ENCODE measurements at regions not wholly inside any gene's neighbourhood (a gene's known extent, or its start where the extent isn't known, plus 50 kb on each side); places are given as distances from the start of the nearest gene placed in this dataset.

DNA sequence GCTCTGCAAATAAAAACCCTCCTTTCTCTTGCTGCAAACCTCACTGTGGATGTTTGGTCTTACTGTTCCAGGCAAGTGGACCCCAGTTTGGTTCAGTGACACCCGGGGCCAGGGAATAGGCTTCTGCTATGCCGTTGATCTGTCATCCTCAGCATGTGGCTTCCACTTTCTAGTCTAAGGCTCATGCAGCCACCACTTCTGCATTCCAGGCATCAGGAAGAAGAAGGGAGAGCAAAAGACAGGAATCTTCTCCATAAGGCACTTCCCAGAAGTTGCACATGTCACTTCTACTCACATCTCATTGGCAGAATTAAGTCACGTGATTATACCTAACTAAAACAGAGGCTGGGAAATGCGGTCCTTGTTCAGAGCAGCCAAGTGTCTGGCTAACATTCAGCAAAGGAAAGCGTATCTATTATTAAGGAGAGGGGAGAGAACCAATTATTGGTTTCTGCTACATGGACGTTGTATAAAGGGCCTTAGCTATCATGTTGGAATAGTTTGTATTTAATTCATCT, 173.6 kb upstream of the PFN2 start:
- Mint-ChIP-seq H3K27me3 (ENCODE audit: low read depth) (no peaks in the 10 kb centered on the region), H3K4me3 (no peak overlapping the region), H3K27ac (no peak overlapping the region), H3K36me3 (ENCODE audit: insufficient read depth in 1 of 3, low read depth in 3 of 3) (no peaks in the 10 kb centered on the region), H3K9me3 (no peaks in the 10 kb centered on the region), H3K4me1 (peaks cover 5 to 23% of the 10 kb centered on the region in 2 experiments)
- H3K79me1 ChIP-seq (ENCODE audit: insufficient read depth, low read depth, low read length, poor library complexity, severe bottlenecking) = no peaks in the 10 kb centered on the region
- H3K4me1 ChIP-seq (ENCODE audit: insufficient read depth, low read length) = no peaks in the 10 kb centered on the region
- no peaks in the 10 kb centered on the region for H3K79me2 ChIP-seq (ENCODE audit: insufficient read depth, low read length)
- H2BK20ac ChIP-seq (ENCODE audit: low read depth, low read length, poor library complexity, severe bottlenecking) = no peak overlapping the region
- H4K5ac ChIP-seq (ENCODE audit: insufficient read length, low read depth, low read length) = no peak overlapping the region
- DNase-seq = no peak
- no CpG with 5 or more reads among the region's 6 CpGs for WGBS (ENCODE audit: extremely low coverage, insufficient read length, low lambda C conversion rate)
- no peak overlapping the region for H2AFZ ChIP-seq (ENCODE audit: low read length)
- H3K56ac ChIP-seq (ENCODE audit: insufficient read length, low read depth, low read length) = no peak overlapping the region
- no peak overlapping the region for H3T11ph ChIP-seq (ENCODE audit: low read length)
- no peak overlapping the region for H3K18ac ChIP-seq (ENCODE audit: insufficient read length, low read depth, low read length)
- H2BK12ac ChIP-seq (ENCODE audit: insufficient read length, low read depth, low read length) = no peak overlapping the region
- no peaks in the 10 kb centered on the region for H3K27me3 ChIP-seq (ENCODE audit: insufficient read depth, low read length)
- H3K4me2 ChIP-seq (ENCODE audit: insufficient read depth, insufficient read length, low read length) = no peak overlapping the region
- no peak overlapping the region for H3K4ac ChIP-seq (ENCODE audit: low read depth, low read length)
- H4K91ac ChIP-seq (ENCODE audit: insufficient read length, low read depth, low read length) = no peak overlapping the region
- TF ChIP-seq, protein P1, sequence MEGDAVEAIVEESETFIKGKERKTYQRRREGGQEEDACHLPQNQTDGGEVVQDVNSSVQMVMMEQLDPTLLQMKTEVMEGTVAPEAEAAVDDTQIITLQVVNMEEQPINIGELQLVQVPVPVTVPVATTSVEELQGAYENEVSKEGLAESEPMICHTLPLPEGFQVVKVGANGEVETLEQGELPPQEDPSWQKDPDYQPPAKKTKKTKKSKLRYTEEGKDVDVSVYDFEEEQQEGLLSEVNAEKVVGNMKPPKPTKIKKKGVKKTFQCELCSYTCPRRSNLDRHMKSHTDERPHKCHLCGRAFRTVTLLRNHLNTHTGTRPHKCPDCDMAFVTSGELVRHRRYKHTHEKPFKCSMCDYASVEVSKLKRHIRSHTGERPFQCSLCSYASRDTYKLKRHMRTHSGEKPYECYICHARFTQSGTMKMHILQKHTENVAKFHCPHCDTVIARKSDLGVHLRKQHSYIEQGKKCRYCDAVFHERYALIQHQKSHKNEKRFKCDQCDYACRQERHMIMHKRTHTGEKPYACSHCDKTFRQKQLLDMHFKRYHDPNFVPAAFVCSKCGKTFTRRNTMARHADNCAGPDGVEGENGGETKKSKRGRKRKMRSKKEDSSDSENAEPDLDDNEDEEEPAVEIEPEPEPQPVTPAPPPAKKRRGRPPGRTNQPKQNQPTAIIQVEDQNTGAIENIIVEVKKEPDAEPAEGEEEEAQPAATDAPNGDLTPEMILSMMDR (conservative IDR thresholded peaks at IDR 0.05) = no peak
- H3K9ac ChIP-seq (ENCODE audit: extremely low read depth, insufficient read length, low read length) = no peak overlapping the region
- no peak overlapping the region for H2BK5ac ChIP-seq (ENCODE audit: insufficient read length, low read length)
- no peaks in the 10 kb centered on the region for H3K9me3 ChIP-seq (ENCODE audit: control insufficient read depth, low read depth, low read length)
- H4K8ac ChIP-seq (replicated peaks; ENCODE audit: insufficient read length, low read depth, low read length) = no peak overlapping the region
- no peak overlapping the region for H2BK120ac ChIP-seq (ENCODE audit: low read depth, low read length, poor library complexity, severe bottlenecking)
- H4K20me1 ChIP-seq (ENCODE audit: control insufficient read depth, insufficient read depth, insufficient read length) = no peaks in the 10 kb centered on the region
- no peak overlapping the region for H3K23ac ChIP-seq (ENCODE audit: insufficient read length, low read depth, low read length)
- no peak overlapping the region for H3K14ac ChIP-seq (ENCODE audit: insufficient read depth, low read length)
- H3K27ac ChIP-seq (ENCODE audit: insufficient read length, low read depth, low read length) = no peak overlapping the region
- no peaks in the 10 kb centered on the region for H3K23me2 ChIP-seq (ENCODE audit: insufficient read length, low read depth, low read length, poor library complexity, severe bottlenecking)
- H2AK5ac ChIP-seq (ENCODE audit: insufficient read length, low read length) = no peak overlapping the region
- H2BK15ac ChIP-seq (ENCODE audit: low read depth, low read length) = no peak overlapping the region
